Pancreas (tissue), 10 donors: ENCODE measurements at regions not wholly inside any gene's neighbourhood (a gene's known extent, or its start where the extent isn't known, plus 50 kb on each side); places are given as distances from the start of the nearest gene placed in this dataset.

ENCODE experiments used
- ATAC-seq, 4 donors: fragments of 200-7000 bp; cut with Tn5 transposase; one replicate each; pipeline versions ENCODE4 v1.8.0 to v1.9.1; 2020; ENCODE audit warnings: mild to moderate bottlenecking in 4 of 4, moderate library complexity in 4 of 4
- DNase-seq, 6 donors: peaks; one replicate each; pipeline ENCODE4 v3.0.0-alpha.2; 2020
- FAIRE-seq: peaks from 2 replicates; lab custom pipeline; 2012; peaks lifted over from hg19 to GRCh38; lab: Jason Lieb, UNC
- H3K27ac ChIP-seq, 4 donors: fragments of 200-600 bp; sonication (generic); 1 replicate in 3 of 4; 2 replicates in 1 of 4; pipeline versions ENCODE4 v1.5.0 to v1.8.0; 2020
- H3K27me3 ChIP-seq, 4 donors: fragments of 200-600 bp; one replicate each; pipeline ENCODE4 v1.8.0; 2021
- H3K36me3 ChIP-seq, 3 donors: fragments of 200-600 bp; sonication (generic) in 1 of 3; one replicate each; pipeline versions ENCODE4 v1.5.0 to v1.8.0; 2020 to 2021
- H3K4me1 ChIP-seq, 3 donors: fragments of 200-600 bp; one replicate each; pipeline ENCODE4 v1.8.0; 2021
- H3K4me3 ChIP-seq, 4 donors: fragments of 200-600 bp; sonication (generic) in 2 of 4; one replicate each; pipeline versions ENCODE4 v1.5.0 to v1.8.0; 2020 to 2021
- H3K9me3 ChIP-seq, 4 donors: fragments of 200-600 bp; one replicate each; pipeline ENCODE4 v1.8.0; 2021
- WGBS, 2 donors: extraction: QIAGEN DNeasy Blood & Tissue Kit; methylation state at CpG; one replicate each; pipeline ENCODE4 v1.1.7; 2013; 5-methylcytosine and 5-hydroxymethylcytosine counted together
- intact Hi-C, 3 donors: fragments of 100-400 bp; cut with DNase I; formaldehyde crosslinking; loops; one replicate each; pipeline versions ENCODE4 v1.11.1 to v1.14.2; 2022
- TF ChIP-seq, protein P1 (sequence below), 4 donors: fragments of 200-600 bp; sonication (generic) in 3 of 4; IDR thresholded peaks; one replicate each; pipeline versions ENCODE4 v1.5.0 to v1.8.0; 2021; ENCODE audit warnings: antibody characterized with exemption in 4 of 4
- donor health status: healthy with polysubstance abuse.
- donor health status: DM: no; HTN: no; CAD: no; lungs with moderate emphysema.
- donor health status: DM: no; HTN: no; CAD: no.
- donor health status: control.
- donor health status: control.
- donor health status: Bipolar disorder and iron deficiency.
- donor health status: DM: yes; HTN: yes; CAD: no.
- donor health status: DM: no; HTN: no; CAD: no.
- donor health status: DM: no; HTN: no; CAD: no.
- donor health status: DM: yes; HTN: yes; CAD: no.

DNA sequence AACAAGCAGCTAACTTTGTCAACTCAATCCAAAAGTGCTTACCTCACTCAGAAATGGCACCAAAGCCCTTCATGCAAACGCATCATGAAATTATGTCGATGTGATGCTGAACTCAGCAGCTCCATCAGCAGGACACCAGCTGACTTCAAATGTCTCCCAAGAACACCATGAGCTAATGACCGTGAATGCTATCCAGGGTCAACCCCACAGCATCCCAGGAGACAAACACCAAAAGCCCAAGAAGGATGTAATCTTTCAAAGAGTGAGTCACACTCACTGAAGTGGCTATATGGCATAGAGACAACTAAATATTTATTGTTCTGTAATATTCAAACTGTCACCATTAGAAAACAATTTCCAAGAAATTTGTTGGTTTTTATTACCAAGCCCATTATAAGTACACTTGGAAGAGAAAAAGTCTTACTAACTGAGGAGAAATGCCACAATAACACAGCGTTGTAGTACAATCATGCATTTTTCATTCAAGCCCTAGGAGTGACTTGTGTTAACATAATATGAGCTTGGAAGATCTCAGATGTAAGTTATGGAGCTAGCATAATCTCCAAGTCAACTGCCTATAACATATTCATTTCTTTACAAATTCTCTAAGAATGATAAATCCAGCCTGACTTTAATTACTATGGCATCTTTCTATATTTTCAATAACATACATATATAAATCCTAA is 165.0 kb upstream of the CCDC68 start:
- no peak for ATAC-seq
- Histone ChIP-seq H3K4me3 (no peak overlapping the region), H3K27me3 (no peaks in the 10 kb centered on the region), H3K36me3 (no peaks in the 10 kb centered on the region), H3K27ac (no peak overlapping the region), H3K9me3 (no peaks in the 10 kb centered on the region), H3K4me1 (no peaks in the 10 kb centered on the region)
- WGBS, 2 donors, result 70 to 77% methylated on average over 4 of the region's 4 CpGs
- no peak for FAIRE-seq
- DNase-seq, result no peak
- intact Hi-C loops, result no loop called here
- TF ChIP-seq, protein P1, sequence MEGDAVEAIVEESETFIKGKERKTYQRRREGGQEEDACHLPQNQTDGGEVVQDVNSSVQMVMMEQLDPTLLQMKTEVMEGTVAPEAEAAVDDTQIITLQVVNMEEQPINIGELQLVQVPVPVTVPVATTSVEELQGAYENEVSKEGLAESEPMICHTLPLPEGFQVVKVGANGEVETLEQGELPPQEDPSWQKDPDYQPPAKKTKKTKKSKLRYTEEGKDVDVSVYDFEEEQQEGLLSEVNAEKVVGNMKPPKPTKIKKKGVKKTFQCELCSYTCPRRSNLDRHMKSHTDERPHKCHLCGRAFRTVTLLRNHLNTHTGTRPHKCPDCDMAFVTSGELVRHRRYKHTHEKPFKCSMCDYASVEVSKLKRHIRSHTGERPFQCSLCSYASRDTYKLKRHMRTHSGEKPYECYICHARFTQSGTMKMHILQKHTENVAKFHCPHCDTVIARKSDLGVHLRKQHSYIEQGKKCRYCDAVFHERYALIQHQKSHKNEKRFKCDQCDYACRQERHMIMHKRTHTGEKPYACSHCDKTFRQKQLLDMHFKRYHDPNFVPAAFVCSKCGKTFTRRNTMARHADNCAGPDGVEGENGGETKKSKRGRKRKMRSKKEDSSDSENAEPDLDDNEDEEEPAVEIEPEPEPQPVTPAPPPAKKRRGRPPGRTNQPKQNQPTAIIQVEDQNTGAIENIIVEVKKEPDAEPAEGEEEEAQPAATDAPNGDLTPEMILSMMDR (IDR thresholded peaks at IDR 0.05), result no peak

DNA sequence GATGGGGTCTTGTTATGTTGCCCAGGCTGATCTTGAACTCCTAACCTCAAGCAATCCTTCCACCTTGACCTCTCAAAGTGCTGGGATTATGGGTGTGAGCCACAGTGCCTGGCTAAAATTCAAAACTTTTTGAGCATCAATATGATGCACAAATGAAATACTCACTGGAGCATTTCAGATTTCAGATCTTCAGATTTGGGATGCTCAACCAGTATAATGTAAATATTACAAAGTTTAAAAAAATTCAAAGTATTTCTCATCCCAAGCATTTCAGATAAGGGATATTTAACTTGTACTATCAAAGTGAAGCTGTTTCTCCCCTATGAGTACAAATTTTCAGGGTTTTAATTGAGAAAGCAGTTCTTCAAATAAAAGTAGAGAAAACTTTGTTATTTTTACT is 164.1 kb upstream of the CCDC68 start:
- H3K27me3 ChIP-seq, result no peaks in the 10 kb centered on the region
- intact Hi-C loops, result no loop called here
- DNase-seq (no peak), FAIRE-seq (no peak), ATAC-seq (no peak)
- no peak overlapping the region for H3K27ac ChIP-seq
- H3K9me3 ChIP-seq, result no peaks in the 10 kb centered on the region
- H3K4me1 ChIP-seq, result no peaks in the 10 kb centered on the region
- H3K36me3 ChIP-seq, result no peaks in the 10 kb centered on the region
- H3K4me3 ChIP-seq, result no peak overlapping the region
- TF ChIP-seq, protein P1 (IDR thresholded peaks at IDR 0.05), result no peak

DNA sequence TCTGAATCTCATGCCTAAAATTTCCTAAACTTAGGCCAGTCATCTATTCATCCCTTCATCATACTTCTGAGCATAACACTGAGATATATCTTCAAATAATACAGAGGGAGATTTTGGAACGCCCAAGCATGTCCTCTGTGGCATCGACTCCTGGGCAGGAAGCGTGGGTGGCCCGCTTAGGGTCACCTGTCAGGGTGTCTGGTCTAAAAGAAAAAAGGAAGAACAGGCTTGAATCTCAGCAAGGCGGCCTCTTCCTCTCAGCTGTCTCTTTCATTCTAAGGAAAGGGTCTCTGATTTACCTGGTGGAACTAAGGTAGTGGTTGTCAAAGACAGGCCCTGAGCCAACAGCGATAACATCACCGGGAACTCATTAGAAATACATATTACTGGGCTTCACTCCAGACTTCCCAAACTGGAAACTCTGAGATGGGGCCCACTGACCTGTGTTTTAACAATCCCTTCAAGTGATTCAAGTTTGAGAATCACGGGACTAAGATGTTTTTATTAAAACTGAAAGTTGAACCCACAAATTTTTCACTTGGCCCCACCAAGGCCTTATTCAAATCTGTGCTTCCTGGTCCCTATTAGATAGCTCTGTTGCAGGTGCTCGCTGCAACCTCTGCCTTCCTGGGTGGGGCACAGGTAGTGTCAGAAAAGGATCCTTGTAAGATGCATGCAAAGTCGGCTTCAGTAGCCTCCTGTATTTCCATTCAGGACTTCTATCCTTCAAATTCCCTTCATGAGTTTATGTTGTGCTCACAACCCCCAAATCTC is 162.3 kb upstream of the CCDC68 start:
- no peak for FAIRE-seq
- no peak for ATAC-seq
- no peak overlapping the region for H3K27ac ChIP-seq
- no peaks in the 10 kb centered on the region for H3K4me1 ChIP-seq
- H3K27me3 ChIP-seq, result no peaks in the 10 kb centered on the region
- TF ChIP-seq, protein P1 (IDR thresholded peaks at IDR 0.05), result no peak
- no peak for DNase-seq
- H3K4me3 ChIP-seq, result no peak overlapping the region
- no peaks in the 10 kb centered on the region for H3K9me3 ChIP-seq
- 79 to 82% methylated on average over 10 of the region's 10 CpGs for WGBS, 2 donors
- intact Hi-C loops, result no loop called here
- H3K36me3 ChIP-seq, result no peaks in the 10 kb centered on the region

DNA sequence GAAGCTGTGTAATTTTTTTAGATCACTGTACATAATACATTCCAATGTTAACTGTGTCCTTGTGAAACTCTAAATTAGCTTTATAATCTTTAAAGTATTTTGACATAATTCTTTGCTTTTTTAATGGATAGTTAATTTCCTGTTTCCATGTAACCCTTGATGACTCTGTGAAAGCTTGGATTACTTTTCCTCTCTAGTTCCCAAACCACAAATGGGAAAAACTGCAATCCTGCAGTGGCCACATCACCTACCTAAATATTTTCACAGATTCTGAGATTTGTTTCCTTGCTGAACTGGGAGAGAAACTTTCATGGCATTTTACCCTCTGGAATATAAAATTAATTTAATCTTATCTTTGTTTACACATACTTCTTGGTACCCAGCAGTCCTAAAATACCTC is 161.6 kb upstream of the CCDC68 start:
- no peaks in the 10 kb centered on the region for H3K9me3 ChIP-seq
- TF ChIP-seq, protein P1 (IDR thresholded peaks at IDR 0.05), result no peak
- intact Hi-C loops, result no loop called here
- H3K27me3 ChIP-seq, result no peaks in the 10 kb centered on the region
- H3K27ac ChIP-seq, result no peak overlapping the region
- H3K4me1 ChIP-seq, result no peaks in the 10 kb centered on the region
- ATAC-seq (no peak), FAIRE-seq (no peak), DNase-seq (no peak)
- no peak overlapping the region for H3K4me3 ChIP-seq
- no peaks in the 10 kb centered on the region for H3K36me3 ChIP-seq

DNA sequence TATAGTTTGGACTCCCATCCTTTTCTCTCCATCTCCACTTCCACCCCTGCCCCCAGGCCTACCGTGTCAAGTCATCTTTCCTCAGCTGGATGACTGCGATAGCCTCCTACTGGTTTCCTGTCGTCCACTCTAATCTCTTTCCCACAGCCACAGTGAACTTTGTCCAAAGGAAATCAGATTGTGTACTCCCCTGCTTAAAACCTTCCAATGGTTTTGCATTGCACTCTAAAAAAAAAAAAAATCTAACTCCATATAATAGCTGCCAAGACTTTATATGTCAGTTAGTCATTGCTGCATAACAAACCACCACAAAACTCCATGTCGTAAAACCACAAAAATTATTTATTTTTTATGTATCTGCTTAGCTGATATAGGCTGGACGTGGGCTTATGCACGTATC is 160.2 kb upstream of the CCDC68 start:
- TF ChIP-seq, protein P1 (IDR thresholded peaks at IDR 0.05), result no peak
- no peak for DNase-seq
- WGBS, 2 donors, result 56 to 63% methylated on average over 6 of the region's 6 CpGs
- FAIRE-seq, result no peak
- Histone ChIP-seq H3K27me3 (no peaks in the 10 kb centered on the region), H3K9me3 (no peaks in the 10 kb centered on the region), H3K4me3 (no peak overlapping the region), H3K4me1 (no peaks in the 10 kb centered on the region), H3K36me3 (no peaks in the 10 kb centered on the region), H3K27ac (no peak overlapping the region)
- intact Hi-C loops, result no loop called here
- ATAC-seq, result no peak
